ENCODE measurements at regions not wholly inside any gene's neighbourhood (a gene's known extent, or its start where the extent isn't known, plus 50 kb on each side); places are given as distances from the start of the nearest gene placed in this dataset.

DNA sequence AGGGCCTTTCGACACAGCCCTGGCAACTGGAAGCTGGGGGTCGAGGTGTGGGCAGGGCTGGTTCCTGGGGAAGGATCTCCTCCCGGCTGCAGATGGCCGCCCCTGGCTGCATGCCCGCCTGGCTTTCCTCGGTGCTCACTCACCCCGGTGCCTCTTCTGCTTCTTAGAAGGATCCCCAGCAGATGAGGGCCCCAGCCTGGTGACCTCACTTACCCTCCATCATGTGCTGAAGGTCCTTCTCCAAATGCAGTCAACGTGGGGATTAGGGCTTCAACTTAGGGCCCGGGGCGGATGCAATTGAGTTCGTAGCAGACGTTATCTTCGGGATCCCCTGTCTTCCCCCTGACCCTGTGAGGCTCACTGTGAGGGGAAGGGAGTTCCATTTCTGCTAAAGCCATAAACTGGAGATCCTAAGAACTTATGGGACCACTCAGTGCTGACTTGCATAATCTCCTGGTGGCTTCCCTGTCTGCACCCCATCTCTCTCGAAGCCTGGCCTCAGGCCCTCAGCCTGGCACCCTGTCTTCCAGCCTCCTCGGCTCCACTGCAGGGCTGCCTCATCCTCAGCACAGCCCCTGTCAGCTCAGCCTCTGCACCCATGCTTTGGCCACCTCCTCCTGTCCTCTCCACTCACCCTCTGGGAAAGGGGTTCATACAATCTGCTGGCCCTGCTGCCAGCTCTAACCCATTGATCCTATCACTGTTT is 92.6 kb downstream of the THBS2 start:
- TF ChIP-seq GATA2 (IDR thresholded peaks at IDR 0.05; ENCODE audit: low read depth, low read length): no peak
- TF ChIP-seq GATA3 (IDR thresholded peaks at IDR 0.05; ENCODE audit: low read depth, low read length): no peak

Data from SH-SY5Y (cell line).